B cell (primary cell): ENCODE measurements at regions not wholly inside any gene's neighbourhood (a gene's known extent, or its start where the extent isn't known, plus 50 kb on each side); places are given as distances from the start of the nearest gene placed in this dataset.
"Not testable (repeated sequence)": the region's sequence is repeated elsewhere in the genome, so short reads cannot be mapped to it uniquely, and the experiment has no call there.

Experiments used
- ATAC-seq: fragments of 200-7000 bp; cut with Tn5 transposase; one replicate; pipeline ENCODE4 v1.10.0; 2021; ENCODE audit warnings: low read depth, mild to moderate bottlenecking, moderate number of reproducible peaks, moderate library complexity
- CTCF ChIA-PET: fragments of 350-600 bp; sonication (Branson Sonifier 250); formaldehyde crosslinking; loops from one replicate; lab custom pipeline; 2021; ENCODE audit warnings: antibody characterized with exemption, inconsistent platforms; lab: Charles Lee
- POLR2A ChIA-PET: fragments of 350-600 bp; sonication (Branson Sonifier 250); formaldehyde crosslinking; loops from one replicate; lab custom pipeline; 2021; ENCODE audit warnings: antibody characterized with exemption; lab: Charles Lee
- DNase-seq: peaks from one replicate; pipeline ENCODE4 v3.0.0; 2013
- H2AFZ ChIP-seq: 2 replicates; pipeline ENCODE4 v1.6.1; 2012; ENCODE audit warnings: mild to moderate bottlenecking, low read depth, low read length; ENCODE audit not compliant: insufficient read depth, poor library complexity, severe bottlenecking
- H3K27ac ChIP-seq, 2 donors: 1 replicate in 1 of 2; 2 replicates in 1 of 2; pipeline ENCODE4 v1.5.1; 2012 to 2013; ENCODE audit warnings: low read length in 2 of 2, mild to moderate bottlenecking in 2 of 2, moderate library complexity in 1 of 2
- H3K27me3 ChIP-seq, 4 experiments: fragments of 200-600 bp in 1 of 4; sonication (generic) in 1 of 4; replicated peaks in 1 of 4; 1 replicate in 2 of 4; 2 replicates in 2 of 4; pipeline versions ENCODE4 v1.6.1 to v1.7.0; 2013 to 2016; ENCODE audit warnings: low read length in 3 of 4, mild to moderate bottlenecking in 2 of 4, mixed read lengths in 1 of 4, moderate library complexity in 1 of 4; ENCODE audit not compliant: insufficient read depth in 4 of 4, control insufficient read depth in 3 of 4; ENCODE audit errors: control extremely low read depth in 1 of 4
- H3K36me3 ChIP-seq, 2 experiments: replicated peaks in 1 of 2; 1 replicate in 1 of 2; 2 replicates in 1 of 2; pipeline versions ENCODE4 v1.6.1 to v1.7.1; 2013; ENCODE audit warnings: low read length in 1 of 2; ENCODE audit not compliant: insufficient read depth in 2 of 2, control insufficient read depth in 1 of 2; ENCODE audit errors: control extremely low read depth in 1 of 2, extremely low read depth in 1 of 2
- H3K4me1 ChIP-seq, 2 donors: fragments of 200-600 bp in 1 of 2; sonication (generic) in 1 of 2; 1 replicate in 1 of 2; 2 replicates in 1 of 2; pipeline versions ENCODE4 v1.5.1 to v1.6.1; 2013 to 2017; ENCODE audit warnings: low read length in 2 of 2; ENCODE audit not compliant: control insufficient read depth in 2 of 2, insufficient read depth in 2 of 2
- H3K4me2 ChIP-seq: replicated peaks from 2 replicates; pipeline ENCODE3; 2012; ENCODE audit warnings: mild to moderate bottlenecking, low read depth, low read length; ENCODE audit not compliant: poor library complexity, severe bottlenecking
- H3K4me3 ChIP-seq, 5 experiments: fragments of 200-600 bp in 1 of 5; sonication (generic) in 1 of 5; 1 replicate in 3 of 5; 2 replicates in 2 of 5; pipeline versions ENCODE4 v1.5.1 to v1.7.0; 2011 to 2016; ENCODE audit warnings: low read length in 4 of 5, mild to moderate bottlenecking in 4 of 5, low read depth in 2 of 5, control low read depth in 1 of 5, moderate library complexity in 1 of 5; ENCODE audit not compliant: insufficient read depth in 1 of 5; ENCODE audit errors: control extremely low read depth in 1 of 5, extremely low read depth in 1 of 5
- H3K79me2 ChIP-seq: fragments of 200-600 bp; sonication (generic); one replicate; pipeline ENCODE4 v1.6.0; 2016; ENCODE audit warnings: low read length; ENCODE audit not compliant: control insufficient read depth, insufficient read depth
- H3K9ac ChIP-seq: fragments of 200-600 bp; sonication (generic); 2 replicates; pipeline ENCODE4 v1.6.1; 2017; ENCODE audit warnings: mild to moderate bottlenecking, low read length, moderate library complexity
- H3K9me3 ChIP-seq, 3 donors: one replicate each; pipeline versions ENCODE4 v1.6.1 to v1.7.1; 2013; ENCODE audit warnings: low read length in 2 of 3; ENCODE audit not compliant: control insufficient read depth in 2 of 3, insufficient read depth in 1 of 3; ENCODE audit errors: control extremely low read depth in 1 of 3
- H4K20me1 ChIP-seq: 2 replicates; pipeline ENCODE4 v1.6.0; 2012; ENCODE audit warnings: mild to moderate bottlenecking, low read length; ENCODE audit not compliant: insufficient read depth, control insufficient read depth, poor library complexity, severe bottlenecking
- H3K27ac Mint-ChIP-seq: one replicate; pipeline ENCODE4 v1.8.0; 2021; ENCODE audit warnings: mixed read lengths
- H3K27me3 Mint-ChIP-seq: one replicate; pipeline ENCODE4 v1.8.0; 2021; ENCODE audit warnings: mixed read lengths
- H3K4me1 Mint-ChIP-seq: one replicate; pipeline ENCODE4 v1.8.0; 2021; ENCODE audit warnings: mixed read lengths
- H3K4me3 Mint-ChIP-seq: one replicate; pipeline ENCODE4 v1.8.0; 2021; ENCODE audit warnings: mixed read lengths
- H3K9me3 Mint-ChIP-seq: one replicate; pipeline ENCODE4 v1.8.0; 2022; ENCODE audit warnings: mixed read lengths; ENCODE audit not compliant: insufficient read depth
- EZH2 ChIP-seq: IDR thresholded peaks from 2 replicates; pipeline ENCODE4 v1.6.1; 2012; ENCODE audit warnings: borderline replicate concordance, low read depth, mild to moderate bottlenecking, moderate library complexity, low read length; ENCODE audit not compliant: insufficient read depth, poor library complexity, severe bottlenecking
- WGBS: methylation state at CpG from one replicate; pipeline ENCODE4 v1.1.5; 2013; ENCODE audit warnings: missing lambda C conversion rate; ENCODE audit not compliant: insufficient coverage; 5-methylcytosine and 5-hydroxymethylcytosine counted together
- intact Hi-C: fragments of 100-400 bp; cut with micrococcal nuclease; formaldehyde crosslinking; loops from one replicate; pipeline ENCODE4 v1.10.0; 2022
- TF ChIP-seq, protein P1 (sequence below): fragments of 200-600 bp; IDR thresholded peaks from one replicate; pipeline ENCODE4 v1.8.0; 2022; ENCODE audit warnings: antibody characterized with exemption, mild to moderate bottlenecking

- H3K36me3 ChIP-seq: no peaks in the 10 kb centered on the region
- no peaks in the 10 kb centered on the region for H3K79me2 ChIP-seq
- no peak overlapping the region for H2AFZ ChIP-seq
- H3K27me3 ChIP-seq: no peaks in the 10 kb centered on the region
- Mint-ChIP-seq H3K4me3 (no peak overlapping the region), H3K4me1 (no peaks in the 10 kb centered on the region), H3K9me3 (peaks cover 2% of the 10 kb centered on the region), H3K27me3 (peaks cover 25% of the 10 kb centered on the region), H3K27ac (no peak overlapping the region)
- DNase-seq: no peak
- whole genome bisulfite sequencing: 98% methylated on average over 2 of the region's 2 CpGs
- TF ChIP-seq, protein P1, sequence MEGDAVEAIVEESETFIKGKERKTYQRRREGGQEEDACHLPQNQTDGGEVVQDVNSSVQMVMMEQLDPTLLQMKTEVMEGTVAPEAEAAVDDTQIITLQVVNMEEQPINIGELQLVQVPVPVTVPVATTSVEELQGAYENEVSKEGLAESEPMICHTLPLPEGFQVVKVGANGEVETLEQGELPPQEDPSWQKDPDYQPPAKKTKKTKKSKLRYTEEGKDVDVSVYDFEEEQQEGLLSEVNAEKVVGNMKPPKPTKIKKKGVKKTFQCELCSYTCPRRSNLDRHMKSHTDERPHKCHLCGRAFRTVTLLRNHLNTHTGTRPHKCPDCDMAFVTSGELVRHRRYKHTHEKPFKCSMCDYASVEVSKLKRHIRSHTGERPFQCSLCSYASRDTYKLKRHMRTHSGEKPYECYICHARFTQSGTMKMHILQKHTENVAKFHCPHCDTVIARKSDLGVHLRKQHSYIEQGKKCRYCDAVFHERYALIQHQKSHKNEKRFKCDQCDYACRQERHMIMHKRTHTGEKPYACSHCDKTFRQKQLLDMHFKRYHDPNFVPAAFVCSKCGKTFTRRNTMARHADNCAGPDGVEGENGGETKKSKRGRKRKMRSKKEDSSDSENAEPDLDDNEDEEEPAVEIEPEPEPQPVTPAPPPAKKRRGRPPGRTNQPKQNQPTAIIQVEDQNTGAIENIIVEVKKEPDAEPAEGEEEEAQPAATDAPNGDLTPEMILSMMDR: no peak
- no peak for TF ChIP-seq EZH2
- H3K9ac ChIP-seq: no peak overlapping the region
- H3K4me3 ChIP-seq: no peak overlapping the region
- peaks cover 0 to 5% (median 0%) of the 10 kb centered on the region in 3 donors for H3K9me3 ChIP-seq
- no peaks in the 10 kb centered on the region for H4K20me1 ChIP-seq
- no peak overlapping the region for H3K4me2 ChIP-seq
- no peak for ATAC-seq
- intact Hi-C loops: no loop called here
- H3K27ac ChIP-seq: no peak overlapping the region
- H3K4me1 ChIP-seq: no peaks in the 10 kb centered on the region
- CTCF ChIA-PET: no interaction called here
- POLR2A ChIA-PET: no interaction called here
Measured at GRCh38 chr11:13136272-13136596, 127.1 kb downstream of the RASSF10 start.

DNA sequence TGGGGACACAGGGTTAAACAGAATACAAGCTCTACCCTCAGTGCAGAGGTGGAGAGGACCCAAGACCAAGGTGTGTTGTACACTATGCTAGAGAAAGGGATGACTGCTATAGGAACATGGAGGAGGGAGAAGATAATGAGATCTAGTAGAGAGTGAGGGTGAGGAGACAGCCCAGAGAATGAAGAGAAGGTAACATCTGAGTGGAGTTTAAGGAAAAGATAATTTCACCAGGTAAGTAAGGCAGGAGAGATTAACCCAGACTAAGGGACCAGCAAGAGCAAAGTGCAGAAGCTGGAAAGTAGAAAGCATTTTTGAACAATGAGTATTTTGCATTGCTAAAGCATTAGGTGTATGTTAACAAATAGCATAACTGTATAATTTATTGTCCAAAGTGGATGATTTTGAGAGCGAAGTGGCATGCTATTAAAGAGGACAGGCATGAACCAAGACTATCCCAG, 128.8 kb downstream of the RASSF10 start:
- intact Hi-C loops: no loop called here
- H3K27ac ChIP-seq: no peak overlapping the region
- no peak overlapping the region for H3K9ac ChIP-seq
- no peak overlapping the region for H2AFZ ChIP-seq
- H4K20me1 ChIP-seq: no peaks in the 10 kb centered on the region
- WGBS: no CpG with 5 or more reads among the region's 1 CpG
- TF ChIP-seq EZH2: no peak
- TF ChIP-seq, protein P1: no peak
- H3K27me3 ChIP-seq: peaks cover 0 to 3% (median 0%) of the 10 kb centered on the region in 4 experiments
- no peak for DNase-seq
- no peak overlapping the region for H3K27ac Mint-ChIP-seq
- no peaks in the 10 kb centered on the region for H3K36me3 ChIP-seq
- no peak overlapping the region for H3K4me3 ChIP-seq
- POLR2A ChIA-PET: no interaction called here
- peaks cover 0 to 5% (median 0%) of the 10 kb centered on the region in 3 donors for H3K9me3 ChIP-seq
- no peaks in the 10 kb centered on the region for H3K4me1 Mint-ChIP-seq
- CTCF ChIA-PET: no interaction called here
- no peak overlapping the region for H3K4me2 ChIP-seq
- H3K9me3 Mint-ChIP-seq: peaks cover 2% of the 10 kb centered on the region
- H3K4me1 ChIP-seq: no peaks in the 10 kb centered on the region
- no peak for ATAC-seq
- no peak overlapping the region for H3K4me3 Mint-ChIP-seq
- no peaks in the 10 kb centered on the region for H3K79me2 ChIP-seq
- H3K27me3 Mint-ChIP-seq: peaks cover 25% of the 10 kb centered on the region

GRCh38 chr11:13139085-13139484, 130.0 kb downstream of the RASSF10 start:
- CTCF ChIA-PET, H3K36me3 ChIP-seq, ATAC-seq, H3K9ac ChIP-seq, H3K9me3 ChIP-seq, H3K4me3 ChIP-seq, H3K27ac Mint-ChIP-seq, H3K4me2 ChIP-seq, H3K79me2 ChIP-seq, POLR2A ChIA-PET, H3K4me1 Mint-ChIP-seq, H3K4me3 Mint-ChIP-seq, H4K20me1 ChIP-seq, DNase-seq, H3K4me1 ChIP-seq, H2AFZ ChIP-seq, H3K9me3 Mint-ChIP-seq, H3K27ac ChIP-seq, H3K27me3 ChIP-seq, intact Hi-C loops: not testable (repeated sequence)
- WGBS: 100% methylated on average over 1 of the region's 1 CpG
- peaks cover 25% of the 10 kb centered on the region for H3K27me3 Mint-ChIP-seq
